Prostate gland (tissue), 2 donors: ENCODE measurements at regions not wholly inside any gene's neighbourhood (a gene's known extent, or its start where the extent isn't known, plus 50 kb on each side); places are given as distances from the start of the nearest gene placed in this dataset.
"Not testable (repeated sequence)": the region's sequence is repeated elsewhere in the genome, so short reads cannot be mapped to it uniquely, and the experiment has no call there.

Source experiments
- DNase-seq: peaks from one replicate; pipeline ENCODE4 v3.0.0-alpha.2; 2019; ENCODE audit warnings: low spot score
- H3K27ac ChIP-seq, 2 donors: fragments of 200-600 bp; sonication (generic); 2 replicates each; pipeline ENCODE4 v1.5.1; 2017 to 2019
- H3K27me3 ChIP-seq: fragments of 200-600 bp; sonication (generic); replicated peaks from 2 replicates; pipeline ENCODE4 v1.5.1; 2019; ENCODE audit not compliant: insufficient read depth
- H3K36me3 ChIP-seq, 2 donors: fragments of 200-600 bp; sonication (generic); 1 replicate in 1 of 2; 2 replicates in 1 of 2; pipeline versions ENCODE4 v1.5.1 to v1.8.1; 2017 to 2019
- H3K4me1 ChIP-seq: fragments of 200-600 bp; sonication (generic); replicated peaks from 2 replicates; pipeline ENCODE4 v1.5.1; 2019
- H3K4me3 ChIP-seq, 2 donors: fragments of 200-600 bp; sonication (generic); 2 replicates each; pipeline ENCODE4 v1.5.1; 2017 to 2019
- H3K9me3 ChIP-seq: fragments of 200-600 bp; sonication (generic); 2 replicates; pipeline ENCODE4 v1.5.1; 2017
- CTCF ChIP-seq, 4 experiments: fragments of 200-600 bp in 2 of 4; fragments of 450-650 bp in 2 of 4; sonication (generic) in 2 of 4; IDR thresholded peaks; 1 replicate in 3 of 4; 2 replicates in 1 of 4; pipeline ENCODE4 v1.5.1; 2016 to 2019; ENCODE audit warnings: antibody characterized with exemption in 4 of 4, mild to moderate bottlenecking in 2 of 4, moderate library complexity in 2 of 4
- POLR2A ChIP-seq: fragments of 450-650 bp; IDR thresholded peaks from one replicate; pipeline ENCODE4 v1.6.1; 2016; ENCODE audit warnings: antibody characterized with exemption, mild to moderate bottlenecking
- POLR2AphosphoS5 ChIP-seq: sonication (generic); formaldehyde crosslinking; IDR thresholded peaks from one replicate; pipeline ENCODE4 v1.6.1; 2017; ENCODE audit warnings: antibody characterized with exemption
- WGBS: methylation state at CpG from one replicate; pipeline ENCODE4 v1.1.5; 2018; 5-methylcytosine and 5-hydroxymethylcytosine counted together
- intact Hi-C: fragments of 100-400 bp; cut with DNase I; formaldehyde crosslinking; loops from one replicate; pipeline ENCODE4 v1.14.2; 2022

DNA sequence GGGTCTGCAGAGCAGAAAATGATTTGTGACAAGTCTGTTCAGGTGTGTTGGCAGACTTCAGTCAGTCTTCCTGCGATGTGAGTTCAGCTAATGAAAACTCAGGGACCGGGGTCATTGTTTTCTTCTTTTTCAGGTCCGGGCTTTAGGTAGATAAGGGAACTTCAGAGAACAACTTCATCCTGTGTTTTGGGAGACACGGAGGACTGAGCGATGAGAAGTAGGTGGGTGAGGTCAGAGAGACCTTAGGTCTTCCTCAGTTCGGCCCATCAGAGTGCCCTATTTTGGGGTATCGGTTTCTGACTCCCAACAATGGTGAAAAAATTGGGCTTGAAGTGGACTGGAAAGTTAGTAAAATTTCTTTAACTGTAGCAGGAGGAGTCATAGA, 88.9 kb upstream of the ATF7IP2 start:
- Histone ChIP-seq H3K4me3 (no peak overlapping the region), H3K27ac (no peak overlapping the region), H3K4me1 (no peaks in the 10 kb centered on the region), H3K9me3 (no peaks in the 10 kb centered on the region), H3K27me3 (no peaks in the 10 kb centered on the region), H3K36me3 (no peaks in the 10 kb centered on the region)
- no peak for DNase-seq
- intact Hi-C loops = no loop called here
- TF ChIP-seq POLR2A (no peak), POLR2AphosphoS5 (no peak), CTCF (IDR thresholded peaks at IDR 0.05) (no peak)
- 83% methylated on average over 7 of the region's 7 CpGs for WGBS

- no peak for TF ChIP-seq CTCF (IDR thresholded peaks at IDR 0.05)
- TF ChIP-seq POLR2AphosphoS5 = no peak
- no peak for TF ChIP-seq POLR2A
- intact Hi-C loops = no loop called here
- no peak overlapping the region for H3K4me3 ChIP-seq
- no peaks in the 10 kb centered on the region for H3K9me3 ChIP-seq
- H3K27ac ChIP-seq = no peak overlapping the region
- no peaks in the 10 kb centered on the region for H3K36me3 ChIP-seq
- H3K27me3 ChIP-seq = no peaks in the 10 kb centered on the region
- DNase-seq = no peak
- H3K4me1 ChIP-seq = no peaks in the 10 kb centered on the region
- 37% methylated on average over 13 of the region's 13 CpGs for WGBS
Observed at GRCh38 chr16:10297341-10298006, 88.4 kb upstream of the ATF7IP2 start.

DNA sequence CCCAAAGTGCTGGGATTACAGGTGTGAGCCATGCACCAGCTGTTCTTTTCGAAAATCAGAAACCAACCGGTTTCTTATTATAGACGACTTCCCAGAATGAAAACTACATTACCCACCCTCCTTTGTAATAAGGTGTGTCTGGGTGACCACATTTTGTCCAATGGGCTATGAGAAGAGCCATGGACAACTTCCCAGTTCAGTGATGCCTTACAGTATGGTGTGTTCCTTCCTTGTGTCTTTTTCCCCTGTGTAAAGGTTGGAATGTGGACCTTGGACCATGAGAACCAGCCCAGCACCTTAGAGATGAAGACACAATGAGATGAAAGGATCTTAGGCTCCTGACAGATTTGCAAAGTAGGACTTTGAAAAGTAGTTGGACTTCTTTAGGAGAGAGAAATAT, 85.0 kb upstream of the ATF7IP2 start:
- WGBS = 96% methylated on average over 3 of the region's 3 CpGs
- H3K27ac ChIP-seq = no peak overlapping the region
- no peaks in the 10 kb centered on the region for H3K27me3 ChIP-seq
- H3K4me3 ChIP-seq = no peak overlapping the region
- DNase-seq = no peak
- no peaks in the 10 kb centered on the region for H3K36me3 ChIP-seq
- no peaks in the 10 kb centered on the region for H3K9me3 ChIP-seq
- no peak for TF ChIP-seq POLR2A
- no peak for TF ChIP-seq POLR2AphosphoS5
- TF ChIP-seq CTCF (IDR thresholded peaks at IDR 0.05) = no peak
- intact Hi-C loops = no loop called here
- no peaks in the 10 kb centered on the region for H3K4me1 ChIP-seq

DNA sequence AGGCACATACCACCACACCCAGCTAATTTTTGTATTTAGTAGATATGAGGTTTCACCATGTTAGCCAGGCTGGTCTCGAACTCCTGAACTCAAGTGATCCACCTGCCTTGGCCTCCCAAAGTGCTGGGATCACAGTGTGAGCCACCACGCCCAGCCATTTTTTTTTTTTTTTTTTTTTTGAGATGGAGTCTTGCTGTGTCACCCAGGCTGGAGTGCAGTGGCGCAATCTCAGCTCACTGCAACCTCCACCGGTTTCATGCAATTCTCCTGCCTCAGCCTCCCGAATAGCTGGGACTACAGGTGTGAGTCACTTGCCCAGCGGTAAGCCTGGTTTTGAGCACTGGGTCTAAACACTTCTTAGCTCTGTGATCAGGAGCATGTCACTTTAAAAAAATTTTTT, 84.3 kb upstream of the ATF7IP2 start:
- H3K27ac ChIP-seq, DNase-seq, H3K27me3 ChIP-seq, H3K4me3 ChIP-seq, H3K4me1 ChIP-seq, H3K9me3 ChIP-seq, intact Hi-C loops, H3K36me3 ChIP-seq: not testable (repeated sequence)
- 95% methylated on average over 6 of the region's 6 CpGs for WGBS

DNA sequence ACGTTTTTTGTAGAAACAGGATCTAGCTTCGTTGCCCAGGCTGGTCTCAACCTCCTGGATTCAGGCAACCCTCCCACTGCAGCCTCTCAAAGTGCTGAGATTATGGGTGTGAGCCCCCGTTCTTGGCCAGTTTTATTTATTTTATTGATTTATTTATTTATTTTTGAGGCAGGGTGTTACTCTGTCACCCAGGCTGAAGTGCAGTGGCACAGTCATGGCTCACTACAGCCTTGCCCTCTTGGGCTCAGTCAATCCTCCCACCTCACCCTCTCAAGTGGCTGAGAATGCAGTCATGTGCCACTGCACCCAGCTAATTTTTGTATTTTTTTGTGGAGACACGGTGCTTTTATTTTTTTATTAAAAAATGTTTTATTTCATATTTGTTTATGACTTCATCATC, 79.9 kb upstream of the ATF7IP2 start:
- Histone ChIP-seq H3K4me1 (no peaks in the 10 kb centered on the region), H3K36me3 (no peaks in the 10 kb centered on the region), H3K27me3 (no peaks in the 10 kb centered on the region), H3K27ac (no peak overlapping the region), H3K4me3 (no peak overlapping the region), H3K9me3 (no peaks in the 10 kb centered on the region)
- 88% methylated on average over 4 of the region's 4 CpGs for WGBS
- TF ChIP-seq POLR2AphosphoS5 = no peak
- TF ChIP-seq CTCF (IDR thresholded peaks at IDR 0.05) = no peak
- no peak for TF ChIP-seq POLR2A
- intact Hi-C loops = no loop called here
- no peak for DNase-seq
